Effector memory CD8-positive, alpha-beta T cell (primary cell): ENCODE measurements at regions not wholly inside any gene's neighbourhood (a gene's known extent, or its start where the extent isn't known, plus 50 kb on each side); places are given as distances from the start of the nearest gene placed in this dataset.

Experiments used
- ATAC-seq: fragments of 150-1000 bp; cut with Tn5 transposase; replicated peaks from 2 replicates; pipeline ENCODE4 v1.10.0; 2021; ENCODE audit warnings: mild to moderate bottlenecking, moderate library complexity
- DNase-seq, 3 experiments: peaks; one replicate each; pipeline ENCODE4 v3.0.0; 2021
- H3K27ac Mint-ChIP-seq, 2 donors: one replicate each; pipeline ENCODE4 v1.8.0; 2022; ENCODE audit warnings: mild to moderate bottlenecking in 2 of 2, mixed read lengths in 2 of 2, moderate library complexity in 2 of 2
- H3K27me3 Mint-ChIP-seq, 2 donors: one replicate each; pipeline ENCODE4 v1.8.0; 2022; ENCODE audit warnings: mixed read lengths in 2 of 2
- H3K36me3 Mint-ChIP-seq: one replicate; pipeline ENCODE4 v1.8.0; 2022; ENCODE audit warnings: mild to moderate bottlenecking, moderate library complexity, mixed read lengths; ENCODE audit not compliant: insufficient read depth
- H3K4me1 Mint-ChIP-seq, 2 donors: one replicate each; pipeline ENCODE4 v1.8.0; 2022; ENCODE audit warnings: low read depth in 2 of 2, mixed read lengths in 2 of 2
- H3K4me3 Mint-ChIP-seq, 2 donors: one replicate each; pipeline ENCODE4 v1.8.0; 2022; ENCODE audit warnings: mild to moderate bottlenecking in 2 of 2, mixed read lengths in 2 of 2, moderate library complexity in 2 of 2
- H3K9me3 Mint-ChIP-seq, 2 donors: one replicate each; pipeline ENCODE4 v1.8.0; 2022; ENCODE audit warnings: mixed read lengths in 2 of 2

GRCh38 chr4:120354381-120354780, 287.7 kb upstream of the MAD2L1 start:
- H3K4me1 Mint-ChIP-seq, result no peaks in the 10 kb centered on the region
- H3K27me3 Mint-ChIP-seq, result no peaks in the 10 kb centered on the region
- H3K4me3 Mint-ChIP-seq, result no peak overlapping the region
- no peaks in the 10 kb centered on the region for H3K36me3 Mint-ChIP-seq
- H3K27ac Mint-ChIP-seq, result no peak overlapping the region
- no peaks in the 10 kb centered on the region for H3K9me3 Mint-ChIP-seq
- ATAC-seq (no peak), DNase-seq (no peak)

GRCh38 chr4:120353235-120353634, 286.6 kb upstream of the MAD2L1 start:
- DNase-seq (no peak), ATAC-seq (no peak)
- Mint-ChIP-seq H3K27me3 (no peaks in the 10 kb centered on the region), H3K4me3 (no peak overlapping the region), H3K36me3 (no peaks in the 10 kb centered on the region), H3K9me3 (no peaks in the 10 kb centered on the region), H3K4me1 (no peaks in the 10 kb centered on the region), H3K27ac (no peak overlapping the region)

GRCh38 chr4:120352739-120353138, 286.1 kb upstream of the MAD2L1 start:
- Mint-ChIP-seq H3K27ac (no peak overlapping the region), H3K4me3 (no peak overlapping the region), H3K9me3 (no peaks in the 10 kb centered on the region), H3K4me1 (no peaks in the 10 kb centered on the region), H3K36me3 (no peaks in the 10 kb centered on the region), H3K27me3 (no peaks in the 10 kb centered on the region)
- DNase-seq, result no peak
- no peak for ATAC-seq

GRCh38 chr4:120348948-120349347, 282.3 kb upstream of the MAD2L1 start:
- DNase-seq (no peak), ATAC-seq (no peak)
- no peak overlapping the region for H3K27ac Mint-ChIP-seq

GRCh38 chr4:120348521-120348920, 281.9 kb upstream of the MAD2L1 start:
- no peaks in the 10 kb centered on the region for H3K9me3 Mint-ChIP-seq
- no peak for ATAC-seq

More at GRCh38 chr4:120348948-120349347, 282.3 kb upstream of the MAD2L1 start:
- Mint-ChIP-seq H3K27me3 (no peaks in the 10 kb centered on the region), H3K4me1 (no peaks in the 10 kb centered on the region), H3K9me3 (no peaks in the 10 kb centered on the region), H3K36me3 (no peaks in the 10 kb centered on the region), H3K4me3 (no peak overlapping the region)

GRCh38 chr4:120331486-120332370, 265.1 kb upstream of the MAD2L1 start:
- Mint-ChIP-seq H3K27ac (no peak overlapping the region), H3K4me3 (no peak overlapping the region), H3K36me3 (no peaks in the 10 kb centered on the region), H3K9me3 (peaks cover 2 to 6% of the 10 kb centered on the region in 2 donors), H3K27me3 (no peaks in the 10 kb centered on the region), H3K4me1 (no peaks in the 10 kb centered on the region)
- DNase-seq (no peak), ATAC-seq (no peak)

More at GRCh38 chr4:120348521-120348920, 281.9 kb upstream of the MAD2L1 start:
- Mint-ChIP-seq H3K27me3 (no peaks in the 10 kb centered on the region), H3K36me3 (no peaks in the 10 kb centered on the region), H3K4me1 (no peaks in the 10 kb centered on the region), H3K4me3 (no peak overlapping the region), H3K27ac (no peak overlapping the region)
- no peak for DNase-seq

- DNase-seq (no peak), ATAC-seq (no peak)
- Mint-ChIP-seq H3K9me3 (peaks cover 2 to 6% of the 10 kb centered on the region in 2 donors), H3K27me3 (no peaks in the 10 kb centered on the region), H3K36me3 (no peaks in the 10 kb centered on the region), H3K4me1 (no peaks in the 10 kb centered on the region), H3K27ac (no peak overlapping the region), H3K4me3 (no peak overlapping the region)
These were observed 262.7 kb upstream of the MAD2L1 start for GRCh38 chr4:120329386-120329785.

- H3K9me3 Mint-ChIP-seq, result peaks cover 2 to 6% of the 10 kb centered on the region in 2 donors
- H3K4me1 Mint-ChIP-seq, result no peaks in the 10 kb centered on the region
- H3K27ac Mint-ChIP-seq, result no peak overlapping the region
- H3K27me3 Mint-ChIP-seq, result no peaks in the 10 kb centered on the region
- ATAC-seq, result no peak
- no peak overlapping the region for H3K4me3 Mint-ChIP-seq
- no peak for DNase-seq
- H3K36me3 Mint-ChIP-seq, result no peaks in the 10 kb centered on the region
These were observed 260.6 kb upstream of the MAD2L1 start for GRCh38 chr4:120327276-120327675.

GRCh38 chr4:120319046-120319767, 252.6 kb upstream of the MAD2L1 start:
- Mint-ChIP-seq H3K27ac (no peak overlapping the region), H3K36me3 (no peaks in the 10 kb centered on the region), H3K4me3 (no peak overlapping the region), H3K4me1 (no peaks in the 10 kb centered on the region), H3K9me3 (peaks cover 3 to 5% of the 10 kb centered on the region in 2 donors), H3K27me3 (no peaks in the 10 kb centered on the region)
- ATAC-seq, result no peak
- DNase-seq, result no peak

- H3K27me3 Mint-ChIP-seq, result no peaks in the 10 kb centered on the region
- H3K4me1 Mint-ChIP-seq, result no peaks in the 10 kb centered on the region
- H3K36me3 Mint-ChIP-seq, result no peaks in the 10 kb centered on the region
- DNase-seq (no peak), ATAC-seq (no peak)
- no peak overlapping the region for H3K27ac Mint-ChIP-seq
- peaks cover 4 to 7% of the 10 kb centered on the region in 2 donors for H3K9me3 Mint-ChIP-seq
- no peak overlapping the region for H3K4me3 Mint-ChIP-seq
These were observed 251.7 kb upstream of the MAD2L1 start for GRCh38 chr4:120318196-120318846.

GRCh38 chr4:120317713-120318112, 251.1 kb upstream of the MAD2L1 start:
- no peak for ATAC-seq
- Mint-ChIP-seq H3K36me3 (no peaks in the 10 kb centered on the region), H3K27ac (no peak overlapping the region), H3K4me3 (no peak overlapping the region), H3K9me3 (peaks cover 4 to 7% of the 10 kb centered on the region in 2 donors), H3K27me3 (no peaks in the 10 kb centered on the region), H3K4me1 (no peaks in the 10 kb centered on the region)
- no peak for DNase-seq

- Mint-ChIP-seq H3K36me3 (no peaks in the 10 kb centered on the region), H3K4me1 (no peaks in the 10 kb centered on the region), H3K9me3 (peaks cover 4 to 7% of the 10 kb centered on the region in 2 donors), H3K27me3 (no peaks in the 10 kb centered on the region), H3K4me3 (no peak overlapping the region), H3K27ac (no peak overlapping the region)
- ATAC-seq (no peak), DNase-seq (no peak)
These were observed 249.8 kb upstream of the MAD2L1 start for GRCh38 chr4:120316416-120316815.

- H3K36me3 Mint-ChIP-seq, result no peaks in the 10 kb centered on the region
- no peak overlapping the region for H3K4me3 Mint-ChIP-seq
- H3K27ac Mint-ChIP-seq, result no peak overlapping the region
- ATAC-seq (no peak), DNase-seq (no peak)
- H3K27me3 Mint-ChIP-seq, result no peaks in the 10 kb centered on the region
- H3K4me1 Mint-ChIP-seq, result no peaks in the 10 kb centered on the region
- H3K9me3 Mint-ChIP-seq, result peaks cover 8 to 15% of the 10 kb centered on the region in 2 donors
These were observed 248.3 kb upstream of the MAD2L1 start for GRCh38 chr4:120314969-120315368.
